Activated CD8-positive, alpha-beta T cell treated with anti-CD3 and anti-CD28 coated beads for 36 hours (primary cell): ENCODE measurements at regions not wholly inside any gene's neighbourhood (a gene's known extent, or its start where the extent isn't known, plus 50 kb on each side); places are given as distances from the start of the nearest gene placed in this dataset.

Experiments
- ATAC-seq: fragments of 200-7000 bp; cut with Tn5 transposase; one replicate; pipeline ENCODE4 v1.10.0; 2021; ENCODE audit warnings: mild to moderate bottlenecking, moderate library complexity
- CTCF ChIA-PET: fragments of 350-600 bp; sonication (Branson Sonifier 250); formaldehyde crosslinking; loops from one replicate; lab custom pipeline; 2021; ENCODE audit warnings: antibody characterized with exemption; lab: Charles Lee
- POLR2A ChIA-PET: fragments of 350-600 bp; sonication (Branson Sonifier 250); formaldehyde crosslinking; loops from one replicate; lab custom pipeline; 2021; ENCODE audit warnings: antibody characterized with exemption; lab: Charles Lee
- DNase-seq: peaks from one replicate; pipeline ENCODE4 v3.0.0-alpha.2; 2020
- H3K27ac Mint-ChIP-seq: one replicate; pipeline ENCODE4 v1.8.0; 2021; ENCODE audit warnings: mild to moderate bottlenecking, mixed read lengths
- H3K27me3 Mint-ChIP-seq: one replicate; pipeline ENCODE4 v1.8.0; 2021; ENCODE audit warnings: mixed read lengths
- H3K36me3 Mint-ChIP-seq: one replicate; pipeline ENCODE4 v1.8.0; 2021; ENCODE audit warnings: low read depth, mixed read lengths
- H3K4me1 Mint-ChIP-seq: one replicate; pipeline ENCODE4 v1.8.0; 2021; ENCODE audit warnings: low read depth, mixed read lengths
- H3K4me3 Mint-ChIP-seq: one replicate; pipeline ENCODE4 v1.8.0; 2021; ENCODE audit warnings: mild to moderate bottlenecking, moderate library complexity, mixed read lengths
- H3K9me3 Mint-ChIP-seq: one replicate; pipeline ENCODE4 v1.8.0; 2021; ENCODE audit warnings: mixed read lengths
- intact Hi-C: fragments of 100-400 bp; cut with micrococcal nuclease; formaldehyde crosslinking; loops from one replicate; pipeline ENCODE4 v1.10.0; 2022
- TF ChIP-seq, protein P1 (sequence below): fragments of 200-600 bp; IDR thresholded peaks from one replicate; pipeline ENCODE4 v1.8.0; 2022; ENCODE audit warnings: antibody characterized with exemption, mild to moderate bottlenecking

DNA sequence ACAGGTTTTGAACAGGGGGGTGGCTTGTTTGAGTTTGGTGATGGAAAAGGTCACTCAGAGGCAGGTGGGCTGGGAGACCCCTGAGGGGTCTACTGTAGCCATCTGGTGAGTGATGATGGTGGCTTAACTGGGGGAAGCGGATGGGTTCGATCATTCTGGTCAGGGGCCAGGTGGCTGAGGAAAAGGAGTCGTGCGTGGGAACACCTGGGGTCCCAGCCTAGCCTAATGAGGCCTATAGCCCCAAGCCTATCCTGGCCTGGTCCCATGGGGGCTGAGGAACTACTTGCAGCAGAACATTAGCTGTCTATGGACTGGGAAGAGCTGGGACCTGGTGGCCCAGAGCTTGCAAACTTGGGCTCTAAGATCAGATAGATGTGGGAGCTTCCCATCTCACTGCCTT, 158.4 kb upstream of the MYL2 start:
- Mint-ChIP-seq H3K9me3 (no peaks in the 10 kb centered on the region), H3K27ac (no peak overlapping the region), H3K4me1 (peaks cover 9% of the 10 kb centered on the region), H3K36me3 (no peaks in the 10 kb centered on the region), H3K27me3 (peaks cover 2% of the 10 kb centered on the region), H3K4me3 (no peak overlapping the region)
- ATAC-seq (no peak), DNase-seq (no peak)
- intact Hi-C loops: no loop called here
- ChIA-PET POLR2A (no interaction called here), CTCF (no interaction called here)
- TF ChIP-seq, protein P1, sequence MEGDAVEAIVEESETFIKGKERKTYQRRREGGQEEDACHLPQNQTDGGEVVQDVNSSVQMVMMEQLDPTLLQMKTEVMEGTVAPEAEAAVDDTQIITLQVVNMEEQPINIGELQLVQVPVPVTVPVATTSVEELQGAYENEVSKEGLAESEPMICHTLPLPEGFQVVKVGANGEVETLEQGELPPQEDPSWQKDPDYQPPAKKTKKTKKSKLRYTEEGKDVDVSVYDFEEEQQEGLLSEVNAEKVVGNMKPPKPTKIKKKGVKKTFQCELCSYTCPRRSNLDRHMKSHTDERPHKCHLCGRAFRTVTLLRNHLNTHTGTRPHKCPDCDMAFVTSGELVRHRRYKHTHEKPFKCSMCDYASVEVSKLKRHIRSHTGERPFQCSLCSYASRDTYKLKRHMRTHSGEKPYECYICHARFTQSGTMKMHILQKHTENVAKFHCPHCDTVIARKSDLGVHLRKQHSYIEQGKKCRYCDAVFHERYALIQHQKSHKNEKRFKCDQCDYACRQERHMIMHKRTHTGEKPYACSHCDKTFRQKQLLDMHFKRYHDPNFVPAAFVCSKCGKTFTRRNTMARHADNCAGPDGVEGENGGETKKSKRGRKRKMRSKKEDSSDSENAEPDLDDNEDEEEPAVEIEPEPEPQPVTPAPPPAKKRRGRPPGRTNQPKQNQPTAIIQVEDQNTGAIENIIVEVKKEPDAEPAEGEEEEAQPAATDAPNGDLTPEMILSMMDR: no peak

DNA sequence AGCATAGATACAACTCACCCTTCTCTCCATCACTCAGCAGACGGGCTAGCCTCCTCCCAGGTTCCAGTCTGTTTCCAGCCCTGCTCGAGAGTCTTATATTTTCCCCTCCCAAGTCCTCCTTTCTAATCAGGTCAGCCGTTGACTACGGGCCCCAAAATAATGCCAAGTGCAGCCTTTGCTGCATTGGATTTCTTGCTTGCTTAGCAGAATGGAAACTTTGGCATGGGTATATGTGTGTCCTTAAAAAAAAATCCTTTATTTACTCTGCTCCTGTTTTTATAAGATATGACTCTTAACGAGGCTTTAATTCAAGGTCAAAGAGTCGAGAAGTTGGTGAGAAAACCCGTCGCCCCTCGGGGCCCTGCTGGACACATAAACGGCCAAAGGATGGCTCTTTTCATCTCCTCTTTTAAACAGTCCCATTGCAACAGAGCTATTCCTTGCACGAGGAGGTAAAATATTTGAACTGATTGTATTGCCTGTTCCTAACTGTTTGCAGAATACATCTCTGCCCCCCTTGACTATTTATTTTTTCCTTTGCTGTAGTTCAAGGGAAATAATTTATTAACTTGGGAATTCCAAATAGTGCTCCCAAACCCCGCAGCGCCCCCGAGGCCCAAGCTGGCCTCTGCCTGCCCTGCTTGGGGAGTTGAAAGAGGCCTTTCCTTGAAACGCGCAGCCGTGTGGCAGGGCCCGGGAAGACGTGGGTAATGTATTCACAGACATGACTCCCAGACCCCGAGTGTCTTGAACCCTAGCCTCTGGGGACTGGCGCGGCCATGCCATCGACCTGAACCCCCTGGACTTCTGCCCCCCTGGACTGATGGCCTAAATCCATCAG, 156.5 kb upstream of the MYL2 start:
- H3K4me3 Mint-ChIP-seq: no peak overlapping the region
- intact Hi-C loops: no loop called here
- no peak overlapping the region for H3K27ac Mint-ChIP-seq
- no peak for DNase-seq
- H3K9me3 Mint-ChIP-seq: no peaks in the 10 kb centered on the region
- peaks cover 2% of the 10 kb centered on the region for H3K27me3 Mint-ChIP-seq
- peaks cover 13% of the 10 kb centered on the region for H3K4me1 Mint-ChIP-seq
- TF ChIP-seq, protein P1: no peak
- ChIA-PET CTCF (no interaction called here), POLR2A (no interaction called here)
- H3K36me3 Mint-ChIP-seq: no peaks in the 10 kb centered on the region
- ATAC-seq: no peak

DNA sequence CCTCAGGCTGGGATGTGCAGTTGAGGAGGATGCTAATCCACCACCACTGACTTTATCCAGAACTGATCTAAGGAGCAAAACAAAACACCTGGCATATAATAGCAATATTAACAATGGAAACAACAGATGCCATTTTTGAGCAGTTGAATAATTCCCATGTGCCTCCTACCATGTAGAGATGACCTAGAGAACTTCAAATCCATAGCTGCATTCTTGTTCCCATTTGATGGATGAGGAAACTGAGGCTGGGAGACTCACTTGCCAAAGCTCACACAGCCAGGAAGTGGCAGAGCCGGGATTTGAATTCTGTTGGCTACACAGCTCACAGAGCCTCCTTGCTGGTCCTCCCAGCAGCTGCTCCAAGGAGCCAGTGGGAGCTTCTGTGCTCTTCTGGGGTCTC, 155.8 kb upstream of the MYL2 start:
- H3K9me3 Mint-ChIP-seq: no peaks in the 10 kb centered on the region
- no peak overlapping the region for H3K4me3 Mint-ChIP-seq
- ChIA-PET CTCF (no interaction called here), POLR2A (no interaction called here)
- intact Hi-C loops: no loop called here
- peaks cover 2% of the 10 kb centered on the region for H3K27me3 Mint-ChIP-seq
- TF ChIP-seq, protein P1: no peak
- ATAC-seq: no peak
- no peak for DNase-seq
- H3K27ac Mint-ChIP-seq: no peak overlapping the region
- peaks cover 13% of the 10 kb centered on the region for H3K4me1 Mint-ChIP-seq
- no peaks in the 10 kb centered on the region for H3K36me3 Mint-ChIP-seq

DNA sequence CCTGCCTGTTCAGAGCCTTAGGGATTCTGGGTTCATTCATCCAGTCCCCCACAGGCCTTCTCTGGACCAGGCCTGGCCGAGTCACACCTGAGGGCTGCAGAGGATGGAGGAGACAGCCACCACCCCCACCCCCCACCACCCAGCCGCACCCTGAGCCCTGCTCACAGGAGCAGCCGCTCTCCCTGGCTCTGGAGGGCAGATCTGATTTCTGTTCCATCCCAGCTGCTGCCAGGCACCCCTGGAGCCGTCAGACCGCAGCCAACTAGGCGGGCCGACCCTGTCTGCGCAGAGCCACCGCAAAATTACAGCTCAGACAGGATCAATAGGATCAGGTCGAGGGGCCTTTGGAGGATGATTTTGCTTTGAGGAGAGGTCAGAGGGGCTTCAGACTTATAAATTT, 154.6 kb upstream of the MYL2 start:
- Mint-ChIP-seq H3K4me1 (peaks cover 13% of the 10 kb centered on the region), H3K27ac (no peak overlapping the region), H3K9me3 (no peaks in the 10 kb centered on the region), H3K4me3 (no peak overlapping the region), H3K36me3 (no peaks in the 10 kb centered on the region), H3K27me3 (peaks cover 2% of the 10 kb centered on the region)
- CTCF ChIA-PET: interaction anchor here (1.3 kb wide), 1 partner anchor 138 kb away, joined by 4 read pairs; no protein-coding TSS in a partner anchor
- TF ChIP-seq, protein P1: no peak
- DNase-seq: no peak
- ATAC-seq: no peak
- POLR2A ChIA-PET: interaction anchor here (1.4 to 1.5 kb wide), 2 partner anchors 8 to 18 kb away, joined by 4 read pairs; no protein-coding TSS in a partner anchor
- intact Hi-C loops: no loop called here

DNA sequence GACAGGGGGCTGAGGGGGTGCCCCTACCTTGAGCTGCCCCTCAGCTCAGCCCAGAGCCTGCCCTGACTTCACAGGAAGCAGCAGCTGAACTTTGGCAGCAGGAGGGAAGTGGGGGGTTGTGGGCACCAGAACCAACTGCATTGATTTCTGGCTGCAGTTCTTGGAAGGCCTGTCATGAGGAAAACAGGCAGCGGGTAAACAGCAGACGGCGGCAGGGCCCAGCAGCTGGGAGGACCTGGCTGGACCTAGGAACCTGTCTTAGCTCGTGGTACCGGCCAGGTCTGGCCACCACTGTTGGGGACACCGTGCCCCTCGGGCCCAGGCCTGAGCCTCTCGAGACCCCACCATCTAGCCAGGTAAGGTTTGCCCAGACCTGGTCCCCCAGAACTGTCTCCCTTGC, 154.2 kb upstream of the MYL2 start:
- DNase-seq (peak; percentile 27), ATAC-seq (peak; percentile 42)
- Mint-ChIP-seq H3K27me3 (peaks cover 2% of the 10 kb centered on the region), H3K4me1 (peaks cover 13% of the 10 kb centered on the region), H3K4me3 (no peak overlapping the region), H3K27ac (no peak overlapping the region), H3K36me3 (no peaks in the 10 kb centered on the region), H3K9me3 (no peaks in the 10 kb centered on the region)
- TF ChIP-seq, protein P1: no peak
- ChIA-PET POLR2A (interaction anchor here (1.4 to 1.5 kb wide), 2 partner anchors 8 to 17 kb away, joined by 4 read pairs; no protein-coding TSS in a partner anchor), CTCF (interaction anchor here (1.3 kb wide), 1 partner anchor 138 kb away, joined by 4 read pairs; no protein-coding TSS in a partner anchor)
- intact Hi-C loops: no loop called here
